NCI-H345 treated with DMSO at 0.1 percent for 48 hours (cell line): ENCODE measurements at regions not wholly inside any gene's neighbourhood (a gene's known extent, or its start where the extent isn't known, plus 50 kb on each side); places are given as distances from the start of the nearest gene placed in this dataset.

Source experiments
- DNase-seq: peaks from one replicate; lab custom pipeline; 2025; ENCODE audit not compliant: unreplicated experiment; lab: John Stamatoyannopoulos, UW

GRCh38 chr15:70476441-70476840, 286.9 kb downstream of the UACA start:
- no peak for DNase-seq

GRCh38 chr15:70475921-70476320, 287.4 kb downstream of the UACA start:
- no peak for DNase-seq

GRCh38 chr15:70475407-70475781, 288.0 kb downstream of the UACA start:
- no peak for DNase-seq

- no peak for DNase-seq
Measured at GRCh38 chr15:70474471-70475406, 288.6 kb downstream of the UACA start.

GRCh38 chr15:70473581-70474370, 289.6 kb downstream of the UACA start:
- DNase-seq: no peak

GRCh38 chr15:70471517-70471916, 291.8 kb downstream of the UACA start:
- DNase-seq: no peak

- no peak for DNase-seq
Measured at GRCh38 chr15:70470556-70471191, 292.7 kb downstream of the UACA start.

- DNase-seq: no peak
Measured at GRCh38 chr15:70469651-70470555, 293.5 kb downstream of the UACA start.

GRCh38 chr15:70469182-70469581, 294.2 kb downstream of the UACA start:
- DNase-seq: no peak

GRCh38 chr15:70466895-70467529, 296.3 kb downstream of the UACA start:
- DNase-seq: no peak

GRCh38 chr15:70466305-70466704, 297.1 kb downstream of the UACA start:
- DNase-seq: no peak

GRCh38 chr15:70465812-70466211, 297.5 kb downstream of the UACA start:
- DNase-seq: no peak

- DNase-seq: no peak
Measured at GRCh38 chr15:70463453-70463834, 299.9 kb downstream of the UACA start.

GRCh38 chr15:70461992-70462391, 301.4 kb downstream of the UACA start:
- no peak for DNase-seq

- no peak for DNase-seq
Measured at GRCh38 chr15:70461017-70461416, 302.3 kb downstream of the UACA start.

- DNase-seq: no peak
Measured at GRCh38 chr15:70459312-70459711, 304.0 kb downstream of the UACA start.

GRCh38 chr15:70453766-70454165, 309.6 kb downstream of the UACA start:
- no peak for DNase-seq

- DNase-seq: no peak
Measured at GRCh38 chr15:70453238-70453637, 310.1 kb downstream of the UACA start.

- no peak for DNase-seq
Measured at GRCh38 chr15:70451821-70452653, 311.3 kb downstream of the UACA start.
